EL (cell line): ENCODE measurements at regions not wholly inside any gene's neighbourhood (a gene's known extent, or its start where the extent isn't known, plus 50 kb on each side); places are given as distances from the start of the nearest gene placed in this dataset.

Experiments
- DNase-seq: peaks from one replicate; pipeline ENCODE4 v3.0.0-alpha.2; 2016

DNA sequence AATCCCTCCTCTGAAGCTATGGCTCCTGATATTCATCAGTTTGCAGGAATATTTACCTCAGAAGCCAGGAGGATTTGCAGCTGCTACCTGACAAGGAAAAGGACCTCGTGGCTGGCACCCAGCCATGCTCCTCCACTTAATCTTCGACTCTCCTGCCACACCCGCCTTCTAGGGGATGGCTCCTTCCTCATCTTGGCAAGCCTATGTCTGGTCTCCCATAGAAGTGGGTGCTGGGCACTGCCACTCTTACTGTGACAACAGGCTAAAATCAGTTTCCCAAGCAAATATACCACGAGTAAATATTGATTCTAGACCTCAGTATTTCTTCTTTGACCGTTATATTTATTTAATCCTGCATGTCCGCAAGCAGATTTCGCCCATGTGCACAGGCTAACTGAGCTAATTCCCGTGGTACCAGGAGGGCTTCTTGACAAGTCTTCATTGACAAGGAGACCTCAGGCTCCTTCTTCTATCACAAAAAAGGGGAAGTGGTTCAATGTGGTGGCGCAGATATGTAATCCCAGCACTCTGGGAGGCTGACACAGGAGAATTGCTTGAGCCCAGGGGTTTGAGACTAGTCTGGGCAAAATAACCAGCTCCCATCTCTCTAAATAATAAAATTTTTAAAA, 52.6 kb upstream of the DCTD start:
- no peak for DNase-seq

DNA sequence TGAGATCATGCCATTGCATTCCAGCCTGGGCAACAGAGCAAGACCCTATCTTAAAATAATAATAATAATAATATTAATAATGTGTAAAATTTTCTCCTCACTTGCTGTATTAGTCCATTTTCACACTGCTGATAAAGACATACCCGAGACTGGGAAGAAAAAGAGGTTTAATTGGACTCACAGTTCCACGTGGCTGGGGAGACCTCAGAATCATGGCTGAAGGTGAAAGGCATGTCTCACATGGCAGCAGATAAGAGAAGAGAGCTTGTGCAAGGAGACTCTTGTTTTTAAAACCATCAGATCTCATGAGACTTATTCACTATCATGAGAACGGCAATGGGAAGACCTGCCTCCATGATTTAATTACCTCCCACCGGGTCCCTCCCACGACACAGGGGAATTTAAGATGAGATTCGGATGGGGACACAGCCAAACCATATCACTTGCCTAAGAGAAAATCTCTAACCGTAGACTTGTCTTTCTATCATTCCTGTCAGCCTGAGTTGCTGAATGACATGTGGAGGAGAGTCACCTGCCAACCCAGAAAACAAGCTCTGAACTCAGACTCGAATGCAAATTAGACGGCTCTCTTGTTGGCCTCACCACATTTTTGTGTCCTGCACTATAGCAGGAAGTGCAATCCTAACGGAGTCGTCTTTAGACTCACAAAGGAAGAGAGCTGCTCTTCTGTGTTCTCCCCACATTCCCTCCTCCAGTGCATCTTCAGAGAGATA, 51.9 kb upstream of the DCTD start:
- DNase-seq: no peak

DNA sequence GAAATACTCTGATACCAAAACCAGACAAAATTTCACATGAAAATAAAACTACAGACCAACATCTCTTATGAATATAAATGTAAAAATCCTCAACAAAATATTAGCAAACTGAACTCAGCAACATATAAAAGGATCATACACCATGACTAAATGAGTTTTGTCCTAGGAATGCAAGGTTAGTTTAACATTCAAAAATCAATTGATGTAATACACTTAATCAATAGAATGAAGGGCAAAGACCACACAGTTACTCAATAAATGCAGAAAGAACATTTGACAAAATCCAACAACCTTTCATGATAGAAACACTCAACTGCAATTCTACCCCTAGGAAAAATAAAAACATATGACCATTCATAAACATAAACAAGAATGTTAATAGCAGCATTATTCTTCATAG, 50.2 kb upstream of the DCTD start:
- DNase-seq: no peak
